ENCODE measurements at regions not wholly inside any gene's neighbourhood (a gene's known extent, or its start where the extent isn't known, plus 50 kb on each side); places are given as distances from the start of the nearest gene placed in this dataset.

DNA sequence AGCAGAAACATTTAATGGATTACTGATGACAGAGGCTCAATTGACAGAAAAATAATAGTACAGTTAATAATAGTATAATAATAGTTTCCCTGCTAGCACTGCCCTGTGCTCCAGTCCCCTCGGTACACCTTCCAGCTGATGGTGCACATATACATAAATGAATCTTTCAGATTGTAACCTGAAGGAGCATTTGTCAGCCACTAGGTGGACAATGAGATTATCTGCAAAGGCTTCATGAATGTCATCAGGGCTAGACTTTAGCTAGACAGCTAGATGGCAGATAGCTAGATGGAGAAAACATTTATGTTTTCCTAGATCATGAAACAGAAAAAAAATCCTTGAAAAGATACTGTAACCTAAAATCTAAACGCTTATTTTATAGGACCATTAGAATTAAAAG lies 304.4 kb upstream of the SMC2 start:
- DNase-seq (peak in 1 of 35 experiments; percentile 5), ATAC-seq (replicated peaks in 1 of 4) (no peak)
- Mint-ChIP-seq H3K27ac (no peak overlapping the region), H3K9me3 (peaks cover 0 to 6% (median 5%) of the 10 kb centered on the region in 3 donors), H3K4me3 (no peak overlapping the region), H3K36me3 (no peaks in the 10 kb centered on the region), H3K27me3 (peaks cover 0 to 1% of the 10 kb centered on the region in 2 donors), H3K4me1 (peaks cover 0 to 5% (median 0%) of the 10 kb centered on the region in 3 donors)
- ChIA-PET POLR2A (no interaction called here), CTCF (no interaction called here)
- Histone ChIP-seq H3K9me3 (no peaks in the 10 kb centered on the region), H3K4me1 (ENCODE audit: control insufficient read depth in 1 of 2, extremely low read depth in 1 of 2, insufficient read depth in 2 of 2, low read length in 2 of 2) (no peaks in the 10 kb centered on the region), H3K4me3 (ENCODE audit: control insufficient read depth in 1 of 2, extremely low read depth in 1 of 2, low read length in 1 of 2) (no peak overlapping the region), H3K36me3 (ENCODE audit: control insufficient read depth in 2 of 2, extremely low read depth in 1 of 2, insufficient read depth in 1 of 2, low read length in 1 of 2) (no peaks in the 10 kb centered on the region), H3K27ac (ENCODE audit: low read length) (no peak overlapping the region), H3K27me3 (replicated peaks in 1 of 2; ENCODE audit: control insufficient read depth in 2 of 2, extremely low read depth in 1 of 2, insufficient read depth in 2 of 2, low read length in 1 of 2) (no peaks in the 10 kb centered on the region)
- WGBS (ENCODE audit: insufficient coverage): 100% methylated on average over 1 of the region's 2 CpGs

DNA sequence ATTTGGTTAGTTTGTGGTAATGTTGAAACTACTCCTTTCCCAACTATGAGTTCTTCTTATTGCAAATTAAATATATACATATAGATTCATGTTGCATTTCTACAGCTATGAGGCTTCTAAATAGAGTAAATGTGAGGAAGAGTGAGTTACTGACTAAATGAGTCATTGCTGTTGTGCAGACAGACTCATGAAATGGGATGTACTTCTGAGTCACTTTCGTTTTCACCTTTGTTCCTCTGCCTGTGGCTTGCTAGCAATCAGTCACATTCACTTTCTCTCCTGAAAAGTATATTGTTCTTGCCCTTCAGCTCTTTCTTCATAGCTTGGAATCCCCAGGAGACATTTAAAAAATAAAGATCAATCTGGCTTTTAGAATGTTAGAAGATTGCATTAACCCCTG lies 295.5 kb upstream of the SMC2 start:
- H3K27ac ChIP-seq (ENCODE audit: low read length): no peak overlapping the region
- H3K36me3 ChIP-seq (ENCODE audit: control insufficient read depth in 2 of 2, extremely low read depth in 1 of 2, insufficient read depth in 1 of 2, low read length in 1 of 2): no peaks in the 10 kb centered on the region
- Mint-ChIP-seq H3K9me3 (no peaks in the 10 kb centered on the region), H3K36me3 (no peaks in the 10 kb centered on the region), H3K4me3 (peak overlapping the region in 1 of 3 donors; percentile 31), H3K4me1 (peaks cover 0 to 5% (median 2%) of the 10 kb centered on the region in 3 donors), H3K27ac (peak overlapping the region in 1 of 2 donors; percentile 32), H3K27me3 (no peaks in the 10 kb centered on the region)
- H3K4me3 ChIP-seq (ENCODE audit: control insufficient read depth in 1 of 2, extremely low read depth in 1 of 2, low read length in 1 of 2): no peak overlapping the region
- H3K9me3 ChIP-seq: no peaks in the 10 kb centered on the region
- no CpG with 5 or more reads among the region's 1 CpG for WGBS (ENCODE audit: insufficient coverage)
- no peaks in the 10 kb centered on the region for H3K27me3 ChIP-seq (replicated peaks in 1 of 2; ENCODE audit: control insufficient read depth in 2 of 2, extremely low read depth in 1 of 2, insufficient read depth in 2 of 2, low read length in 1 of 2)
- H3K4me1 ChIP-seq (ENCODE audit: control insufficient read depth in 1 of 2, extremely low read depth in 1 of 2, insufficient read depth in 2 of 2, low read length in 2 of 2): no peaks in the 10 kb centered on the region
- peak in 2 of 4 experiments; percentile 49 to 56 for ATAC-seq (replicated peaks in 1 of 4)
- CTCF ChIA-PET: no interaction called here
- POLR2A ChIA-PET: no interaction called here
- peak in 1 of 35 experiments; percentile 4 for DNase-seq

DNA sequence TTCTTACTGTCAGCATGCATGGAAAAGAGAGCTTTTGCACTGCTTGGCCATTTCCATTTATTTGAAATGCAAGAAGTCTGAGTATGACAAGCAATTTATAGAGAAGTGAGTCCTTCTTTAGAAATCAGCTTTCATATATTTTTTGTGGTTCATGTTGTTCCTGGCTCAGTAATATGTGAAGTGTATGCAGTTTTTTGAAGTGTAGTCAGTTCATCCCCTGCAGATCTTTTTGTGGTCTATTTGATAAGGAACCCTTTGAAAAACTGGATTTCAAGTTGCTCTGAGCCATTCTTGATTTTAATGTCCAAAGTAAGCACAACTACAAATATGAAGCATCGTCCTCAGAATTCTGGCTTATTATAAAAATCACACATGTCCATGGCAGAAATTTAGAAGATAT lies 294.1 kb upstream of the SMC2 start:
- Mint-ChIP-seq H3K9me3 (peaks cover 0 to 1% (median 0%) of the 10 kb centered on the region in 3 donors), H3K4me1 (peaks cover 0 to 5% (median 2%) of the 10 kb centered on the region in 3 donors), H3K36me3 (no peaks in the 10 kb centered on the region), H3K27me3 (no peaks in the 10 kb centered on the region), H3K27ac (no peak overlapping the region), H3K4me3 (no peak overlapping the region)
- no CpG with 5 or more reads among the region's 1 CpG for WGBS (ENCODE audit: insufficient coverage)
- Histone ChIP-seq H3K36me3 (ENCODE audit: control insufficient read depth in 2 of 2, extremely low read depth in 1 of 2, insufficient read depth in 1 of 2, low read length in 1 of 2) (no peaks in the 10 kb centered on the region), H3K4me3 (ENCODE audit: control insufficient read depth in 1 of 2, extremely low read depth in 1 of 2, low read length in 1 of 2) (no peak overlapping the region), H3K27ac (ENCODE audit: low read length) (no peak overlapping the region), H3K4me1 (ENCODE audit: control insufficient read depth in 1 of 2, extremely low read depth in 1 of 2, insufficient read depth in 2 of 2, low read length in 2 of 2) (no peaks in the 10 kb centered on the region), H3K9me3 (no peaks in the 10 kb centered on the region), H3K27me3 (replicated peaks in 1 of 2; ENCODE audit: control insufficient read depth in 2 of 2, extremely low read depth in 1 of 2, insufficient read depth in 2 of 2, low read length in 1 of 2) (no peaks in the 10 kb centered on the region)
- POLR2A ChIA-PET: no interaction called here
- CTCF ChIA-PET: no interaction called here
- DNase-seq: no peak
- ATAC-seq (replicated peaks in 1 of 4): no peak

DNA sequence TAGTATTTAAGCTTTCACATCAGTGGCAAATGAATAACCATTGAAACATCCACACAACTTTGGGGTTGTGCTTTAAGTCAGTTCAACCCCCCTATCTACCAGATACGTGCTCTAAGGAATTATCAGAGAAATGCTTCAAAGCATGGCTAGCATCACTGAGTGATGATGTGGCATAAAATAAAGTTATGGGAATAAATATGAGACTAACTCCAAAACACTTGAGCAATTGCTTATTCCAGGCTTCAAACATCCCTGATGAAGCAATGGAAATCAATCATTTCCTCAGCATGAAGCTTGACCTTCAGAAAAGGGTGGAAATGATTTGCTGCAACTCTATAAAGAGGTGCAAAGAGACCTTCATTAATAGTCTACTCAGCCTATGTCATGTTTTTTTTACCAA lies 292.0 kb upstream of the SMC2 start:
- H3K4me1 Mint-ChIP-seq: peaks cover 0 to 5% (median 2%) of the 10 kb centered on the region in 3 donors
- POLR2A ChIA-PET: no interaction called here
- no peak for ATAC-seq (replicated peaks in 1 of 4)
- Histone ChIP-seq H3K9me3 (no peaks in the 10 kb centered on the region), H3K27me3 (replicated peaks in 1 of 2; ENCODE audit: control insufficient read depth in 2 of 2, extremely low read depth in 1 of 2, insufficient read depth in 2 of 2, low read length in 1 of 2) (no peaks in the 10 kb centered on the region), H3K27ac (ENCODE audit: low read length) (no peak overlapping the region), H3K4me3 (ENCODE audit: control insufficient read depth in 1 of 2, extremely low read depth in 1 of 2, low read length in 1 of 2) (no peak overlapping the region), H3K36me3 (ENCODE audit: control insufficient read depth in 2 of 2, extremely low read depth in 1 of 2, insufficient read depth in 1 of 2, low read length in 1 of 2) (no peaks in the 10 kb centered on the region), H3K4me1 (ENCODE audit: control insufficient read depth in 1 of 2, extremely low read depth in 1 of 2, insufficient read depth in 2 of 2, low read length in 2 of 2) (no peaks in the 10 kb centered on the region)
- H3K36me3 Mint-ChIP-seq: no peaks in the 10 kb centered on the region
- H3K9me3 Mint-ChIP-seq: peaks cover 0 to 2% (median 0%) of the 10 kb centered on the region in 3 donors
- no CpG with 5 or more reads among the region's 1 CpG for WGBS (ENCODE audit: insufficient coverage)
- DNase-seq: no peak
- no peak overlapping the region for H3K27ac Mint-ChIP-seq
- CTCF ChIA-PET: interaction anchor here in 1 of 2 donors (0.5 kb wide), 1 partner anchor 16 kb away, joined by 3 read pairs; no protein-coding TSS in a partner anchor
- H3K4me3 Mint-ChIP-seq: no peak overlapping the region
- no peaks in the 10 kb centered on the region for H3K27me3 Mint-ChIP-seq

DNA sequence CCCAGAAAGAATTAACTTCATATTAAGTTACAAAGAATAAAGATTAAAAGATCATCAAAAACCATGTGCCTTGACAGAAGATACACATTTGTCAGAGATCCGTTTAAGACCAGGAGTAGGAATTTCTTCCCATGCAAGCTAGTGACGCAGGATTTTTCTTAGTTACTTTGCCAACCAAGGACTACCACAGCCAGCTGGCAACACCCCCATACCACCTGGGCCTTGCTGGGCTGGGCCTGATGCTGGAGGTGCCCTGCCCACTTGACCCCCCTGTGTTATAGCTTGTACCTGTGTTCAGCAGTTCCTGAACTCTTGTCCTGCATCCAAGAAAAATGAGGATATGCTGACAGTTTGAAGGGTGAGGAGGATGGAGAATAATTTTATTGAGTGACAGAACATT lies 290.9 kb upstream of the SMC2 start:
- no peak overlapping the region for H3K27ac Mint-ChIP-seq
- DNase-seq: no peak
- CTCF ChIA-PET: no interaction called here
- no peak overlapping the region for H3K4me3 Mint-ChIP-seq
- POLR2A ChIA-PET: no interaction called here
- H3K27me3 ChIP-seq (replicated peaks in 1 of 2; ENCODE audit: control insufficient read depth in 2 of 2, extremely low read depth in 1 of 2, insufficient read depth in 2 of 2, low read length in 1 of 2): no peaks in the 10 kb centered on the region
- peaks cover 0 to 3% (median 2%) of the 10 kb centered on the region in 3 donors for H3K9me3 Mint-ChIP-seq
- H3K36me3 Mint-ChIP-seq: no peaks in the 10 kb centered on the region
- H3K27ac ChIP-seq (ENCODE audit: low read length): no peak overlapping the region
- ATAC-seq (replicated peaks in 1 of 4): no peak
- no peaks in the 10 kb centered on the region for H3K36me3 ChIP-seq (ENCODE audit: control insufficient read depth in 2 of 2, extremely low read depth in 1 of 2, insufficient read depth in 1 of 2, low read length in 1 of 2)
- H3K27me3 Mint-ChIP-seq: no peaks in the 10 kb centered on the region
- no peaks in the 10 kb centered on the region for H3K9me3 ChIP-seq
- H3K4me1 Mint-ChIP-seq: peaks cover 0 to 5% (median 2%) of the 10 kb centered on the region in 3 donors
- H3K4me3 ChIP-seq (ENCODE audit: control insufficient read depth in 1 of 2, extremely low read depth in 1 of 2, low read length in 1 of 2): no peak overlapping the region
- WGBS (ENCODE audit: insufficient coverage): 85% methylated on average over 2 of the region's 2 CpGs
- H3K4me1 ChIP-seq (ENCODE audit: control insufficient read depth in 1 of 2, extremely low read depth in 1 of 2, insufficient read depth in 2 of 2, low read length in 2 of 2): no peaks in the 10 kb centered on the region

DNA sequence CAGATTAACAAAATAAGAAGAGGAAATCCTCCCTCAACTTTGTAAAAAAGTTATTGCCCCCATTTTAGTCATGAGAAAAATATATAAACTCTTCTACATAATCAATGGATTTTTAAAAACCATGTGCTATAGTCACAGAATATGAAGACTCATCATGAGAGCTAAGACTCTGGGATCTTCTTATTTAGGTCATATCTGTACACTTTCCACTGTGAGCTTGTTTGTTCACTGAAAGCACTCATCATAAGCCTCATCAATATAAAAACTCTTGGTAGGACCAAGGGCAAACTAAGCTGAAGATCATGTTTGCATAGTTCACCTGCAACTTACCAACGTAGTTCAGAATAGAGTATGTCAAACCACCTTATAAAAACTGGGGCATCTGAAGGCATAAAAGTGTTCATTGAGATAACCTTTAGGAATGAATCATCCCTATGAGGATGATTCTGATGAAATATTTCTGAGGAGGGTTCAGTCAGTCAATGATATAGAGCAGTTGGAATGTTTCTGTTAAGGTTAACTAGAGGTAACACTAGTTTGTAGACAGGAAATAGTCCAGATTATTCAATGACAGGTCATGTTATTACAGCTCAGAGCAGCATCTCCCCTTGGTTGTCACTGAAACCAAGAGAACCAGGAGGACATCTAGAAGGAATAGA lies 289.9 kb upstream of the SMC2 start:
- Histone ChIP-seq H3K36me3 (ENCODE audit: control insufficient read depth in 2 of 2, extremely low read depth in 1 of 2, insufficient read depth in 1 of 2, low read length in 1 of 2) (no peaks in the 10 kb centered on the region), H3K4me1 (ENCODE audit: control insufficient read depth in 1 of 2, extremely low read depth in 1 of 2, insufficient read depth in 2 of 2, low read length in 2 of 2) (no peaks in the 10 kb centered on the region), H3K27me3 (replicated peaks in 1 of 2; ENCODE audit: control insufficient read depth in 2 of 2, extremely low read depth in 1 of 2, insufficient read depth in 2 of 2, low read length in 1 of 2) (no peaks in the 10 kb centered on the region), H3K4me3 (ENCODE audit: control insufficient read depth in 1 of 2, extremely low read depth in 1 of 2, low read length in 1 of 2) (no peak overlapping the region), H3K27ac (ENCODE audit: low read length) (no peak overlapping the region), H3K9me3 (no peaks in the 10 kb centered on the region)
- ChIA-PET POLR2A (no interaction called here), CTCF (no interaction called here)
- ATAC-seq (replicated peaks in 1 of 4) (no peak), DNase-seq (no peak)
- H3K9me3 Mint-ChIP-seq: peaks cover 0 to 3% (median 2%) of the 10 kb centered on the region in 3 donors
- no peaks in the 10 kb centered on the region for H3K4me1 Mint-ChIP-seq
- H3K4me3 Mint-ChIP-seq: no peak overlapping the region
- WGBS (ENCODE audit: insufficient coverage): no CpG with 5 or more reads among the region's 1 CpG
- no peak overlapping the region for H3K27ac Mint-ChIP-seq
- no peaks in the 10 kb centered on the region for H3K36me3 Mint-ChIP-seq
- H3K27me3 Mint-ChIP-seq: no peaks in the 10 kb centered on the region

DNA sequence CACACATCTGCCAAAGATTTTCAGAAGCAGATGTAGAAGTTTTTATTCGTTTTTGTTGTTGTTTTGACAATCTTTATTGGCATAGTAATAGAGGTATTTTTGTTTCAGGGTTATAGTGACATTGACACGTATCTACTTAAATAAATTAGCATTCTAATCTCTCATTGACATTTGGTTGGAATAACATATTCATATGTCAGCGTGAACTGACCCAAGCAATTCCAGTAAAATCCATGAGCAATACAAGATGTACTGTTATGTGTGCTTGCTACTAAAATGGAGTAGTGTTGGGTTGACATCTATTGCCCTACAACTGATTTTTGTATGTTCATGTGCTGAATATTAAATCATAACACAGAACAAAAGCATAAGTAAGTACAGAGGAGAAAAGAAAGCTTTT lies 284.4 kb upstream of the SMC2 start:
- ATAC-seq (replicated peaks in 1 of 4): no peak
- Mint-ChIP-seq H3K4me1 (no peaks in the 10 kb centered on the region), H3K9me3 (peaks cover 0 to 3% (median 2%) of the 10 kb centered on the region in 3 donors), H3K36me3 (no peaks in the 10 kb centered on the region), H3K4me3 (no peak overlapping the region), H3K27ac (no peak overlapping the region), H3K27me3 (no peaks in the 10 kb centered on the region)
- ChIA-PET CTCF (no interaction called here), POLR2A (no interaction called here)
- no peaks in the 10 kb centered on the region for H3K4me1 ChIP-seq (ENCODE audit: control insufficient read depth in 1 of 2, extremely low read depth in 1 of 2, insufficient read depth in 2 of 2, low read length in 2 of 2)
- H3K9me3 ChIP-seq: no peaks in the 10 kb centered on the region
- H3K36me3 ChIP-seq (ENCODE audit: control insufficient read depth in 2 of 2, extremely low read depth in 1 of 2, insufficient read depth in 1 of 2, low read length in 1 of 2): no peaks in the 10 kb centered on the region
- no peak for DNase-seq
- H3K27me3 ChIP-seq (replicated peaks in 1 of 2; ENCODE audit: control insufficient read depth in 2 of 2, extremely low read depth in 1 of 2, insufficient read depth in 2 of 2, low read length in 1 of 2): no peaks in the 10 kb centered on the region
- no peak overlapping the region for H3K27ac ChIP-seq (ENCODE audit: low read length)
- H3K4me3 ChIP-seq (ENCODE audit: control insufficient read depth in 1 of 2, extremely low read depth in 1 of 2, low read length in 1 of 2): no peak overlapping the region
- WGBS (ENCODE audit: insufficient coverage): no CpG with 5 or more reads among the region's 3 CpGs

Measured in T-cell (primary cell).